NCI-H2029 (cell line): ENCODE measurements at regions not wholly inside any gene's neighbourhood (a gene's known extent, or its start where the extent isn't known, plus 50 kb on each side); places are given as distances from the start of the nearest gene placed in this dataset.

Experiments used
- DNase-seq: peaks from one replicate; lab custom pipeline; 2025; lab: John Stamatoyannopoulos, UW

- no peak for DNase-seq
Observed at GRCh38 chr7:67843001-67843565, 846.5 kb downstream of the TYW1 start.

DNA sequence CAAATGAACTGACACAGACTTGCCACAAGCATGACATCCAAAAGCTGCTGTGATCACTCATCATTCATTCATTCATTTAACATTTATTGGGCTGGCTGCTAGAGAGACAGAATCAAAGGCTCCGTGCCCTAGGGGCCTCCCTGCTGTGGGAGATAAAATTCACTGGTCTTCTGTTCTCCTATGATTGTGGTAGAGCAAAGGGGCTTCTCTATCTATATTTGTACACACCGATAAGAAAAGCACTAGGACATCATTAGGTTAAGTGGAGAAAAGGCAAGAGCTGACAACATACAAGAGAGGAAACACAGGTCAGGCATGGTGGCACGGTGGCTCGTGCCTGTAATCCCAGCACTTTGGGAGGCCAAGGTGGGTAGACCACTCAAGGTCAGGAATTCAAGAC is 847.0 kb downstream of the TYW1 start:
- no peak for DNase-seq

DNA sequence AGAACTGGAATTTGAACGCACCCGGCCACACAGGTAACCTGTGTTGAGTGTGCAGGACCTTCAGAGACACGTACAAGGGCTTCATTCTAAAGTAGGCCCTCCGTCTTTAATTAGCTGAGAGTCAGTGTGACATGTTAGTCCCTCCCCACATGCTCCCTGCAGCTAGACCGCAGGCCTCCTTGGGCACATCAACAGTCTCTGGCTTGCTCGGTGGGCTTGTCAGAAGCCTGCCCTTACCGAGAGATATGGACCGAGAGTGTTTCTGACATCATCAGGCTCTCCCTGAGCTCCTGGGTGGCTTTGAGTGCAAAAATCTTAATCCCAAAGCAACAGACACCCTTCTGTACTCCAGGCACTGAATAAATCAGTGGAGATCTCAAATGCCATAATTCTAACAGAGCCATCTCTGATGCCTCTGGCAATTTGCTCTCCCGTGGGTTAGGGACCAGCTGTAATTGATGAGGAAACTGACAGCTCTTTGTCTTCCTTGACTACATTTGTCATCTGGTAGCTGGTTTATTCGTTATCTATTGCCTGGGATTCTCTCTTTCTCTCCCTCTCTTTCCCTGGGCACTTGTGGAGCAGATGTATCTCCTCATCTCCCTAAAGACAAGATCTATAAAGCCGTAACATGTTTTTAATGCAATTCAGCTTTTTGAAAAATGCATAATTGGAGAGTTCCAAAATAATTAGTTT is 850.6 kb downstream of the TYW1 start:
- no peak for DNase-seq

DNA sequence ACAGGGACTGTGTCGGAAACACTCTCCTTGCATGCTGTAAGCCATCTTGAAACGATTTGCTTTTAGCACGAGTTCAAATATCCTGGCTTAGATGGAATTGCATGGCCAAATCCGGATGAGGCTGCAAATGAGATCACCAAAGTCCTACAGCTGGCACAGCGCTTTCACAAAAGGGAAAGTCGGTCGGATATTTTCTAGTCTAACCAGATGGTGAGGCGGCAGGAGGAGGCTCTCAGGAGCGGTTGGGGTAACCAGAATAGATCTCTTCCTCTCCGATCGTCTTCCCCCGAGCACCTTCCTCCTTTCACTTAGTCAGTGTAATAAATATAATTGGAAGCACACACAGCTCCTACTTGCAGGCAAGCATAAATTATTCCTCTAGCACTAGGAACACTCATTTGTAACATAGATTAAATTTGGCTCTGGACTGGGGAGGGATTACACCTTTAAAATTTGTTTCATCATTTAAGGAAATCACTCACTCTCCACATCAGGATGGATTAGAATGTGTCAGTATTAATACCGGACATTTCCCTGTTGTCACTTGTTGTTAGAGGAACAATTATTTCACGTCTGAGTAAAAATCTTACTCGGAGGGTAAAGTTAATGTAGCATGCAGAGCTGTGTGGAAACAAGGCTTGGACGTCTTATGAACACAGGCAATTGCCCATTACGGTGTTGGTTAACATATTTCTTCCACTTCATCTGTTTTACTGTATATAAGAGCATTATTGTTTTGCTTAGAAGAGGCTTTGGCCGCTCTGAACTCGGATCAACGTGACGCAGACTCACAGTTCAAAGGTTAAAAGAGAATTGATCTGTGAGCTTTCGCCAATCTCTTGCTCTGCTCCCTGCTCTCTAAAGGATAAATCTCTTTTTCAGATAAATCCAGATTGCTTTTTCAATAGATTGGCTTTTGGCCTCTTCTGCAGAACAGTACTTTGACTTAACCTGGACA is 857.9 kb downstream of the TYW1 start:
- no peak for DNase-seq

DNA sequence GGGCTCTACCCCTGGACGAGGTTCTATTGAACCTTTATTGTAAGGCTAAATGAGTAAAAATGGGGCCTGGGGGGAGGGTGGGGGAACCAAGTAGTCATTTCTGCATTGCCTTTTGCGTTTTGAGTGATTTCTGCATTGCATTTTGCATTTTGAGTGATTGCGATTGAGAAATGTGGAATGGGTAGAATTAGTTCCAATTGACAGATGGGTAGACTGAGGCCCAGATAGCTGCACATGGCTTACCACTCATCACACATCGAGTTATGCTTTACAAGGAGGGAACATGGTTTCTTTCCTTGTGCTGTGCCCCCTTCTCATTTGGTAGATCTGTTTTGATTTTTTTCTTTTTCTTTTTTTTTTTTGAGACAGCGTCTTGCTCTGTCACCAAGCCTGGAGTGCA is 858.7 kb downstream of the TYW1 start:
- no peak for DNase-seq

GRCh38 chr7:67856046-67856445 is 859.4 kb downstream of the TYW1 start:
- DNase-seq = no peak

- DNase-seq = no peak
Observed at GRCh38 chr7:67857698-67858097, 861.1 kb downstream of the TYW1 start.

GRCh38 chr7:67858931-67859330 is 862.3 kb downstream of the TYW1 start:
- no peak for DNase-seq

DNA sequence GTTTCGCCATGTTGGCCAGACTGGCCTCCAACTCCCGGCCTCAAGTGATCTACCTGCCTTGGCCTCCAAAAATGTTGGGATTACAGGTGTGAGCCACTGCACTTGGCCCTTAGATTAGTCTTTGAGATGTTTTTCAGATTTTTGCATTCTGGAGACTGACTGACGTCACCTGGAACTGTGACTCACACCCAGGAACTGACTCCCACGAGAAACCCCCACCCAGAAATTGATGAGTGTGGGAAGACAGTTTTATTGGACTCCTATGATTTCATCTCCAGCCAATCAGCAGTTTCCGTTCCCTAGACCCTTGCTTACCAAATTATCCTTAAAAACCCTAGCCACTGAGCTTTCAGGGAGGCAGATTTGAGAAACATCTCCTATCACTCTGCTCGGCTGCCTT is 867.3 kb downstream of the TYW1 start:
- no peak for DNase-seq

DNA sequence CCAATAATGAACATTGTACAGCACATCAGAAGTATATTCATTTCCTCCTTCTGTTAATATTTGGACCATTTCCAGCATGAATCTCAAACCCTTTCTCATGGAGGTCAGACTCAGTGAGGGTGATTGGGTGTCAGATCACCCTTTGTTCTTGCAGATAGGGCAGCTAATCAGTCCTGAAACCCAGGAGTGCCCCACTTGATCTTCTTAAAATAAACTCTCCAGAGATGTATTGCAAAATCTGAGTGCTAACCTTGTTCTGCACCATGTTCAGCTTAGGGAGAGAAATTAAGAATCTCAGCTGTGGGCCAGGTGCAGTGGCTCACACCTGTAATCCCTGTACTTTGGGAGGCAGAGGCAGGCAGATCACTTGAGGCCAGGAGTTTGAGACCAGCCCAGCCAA is 869.4 kb downstream of the TYW1 start:
- DNase-seq = no peak

- no peak for DNase-seq
Observed at GRCh38 chr7:67866812-67867211, 870.2 kb downstream of the TYW1 start.

DNA sequence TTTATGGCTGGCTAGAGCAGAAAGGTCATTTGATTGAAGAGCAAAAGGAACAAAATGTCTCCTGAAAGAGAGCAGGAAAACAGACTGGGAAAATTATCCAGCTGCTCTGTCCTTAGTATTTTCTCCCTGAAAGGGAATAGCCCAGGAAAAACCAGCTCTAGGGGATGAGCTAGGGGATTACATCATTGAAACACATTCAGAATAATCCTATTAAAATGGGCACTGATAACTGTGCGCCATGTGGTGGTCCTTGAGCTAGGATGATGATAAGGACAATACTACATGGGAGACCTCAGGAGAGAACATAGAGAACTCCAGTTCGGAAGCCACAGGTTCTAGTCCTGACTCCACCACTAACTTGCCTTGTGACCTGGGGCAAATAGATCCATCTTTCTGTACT is 873.8 kb downstream of the TYW1 start:
- DNase-seq = no peak

GRCh38 chr7:67875558-67875957 is 878.9 kb downstream of the TYW1 start:
- no peak for DNase-seq

DNA sequence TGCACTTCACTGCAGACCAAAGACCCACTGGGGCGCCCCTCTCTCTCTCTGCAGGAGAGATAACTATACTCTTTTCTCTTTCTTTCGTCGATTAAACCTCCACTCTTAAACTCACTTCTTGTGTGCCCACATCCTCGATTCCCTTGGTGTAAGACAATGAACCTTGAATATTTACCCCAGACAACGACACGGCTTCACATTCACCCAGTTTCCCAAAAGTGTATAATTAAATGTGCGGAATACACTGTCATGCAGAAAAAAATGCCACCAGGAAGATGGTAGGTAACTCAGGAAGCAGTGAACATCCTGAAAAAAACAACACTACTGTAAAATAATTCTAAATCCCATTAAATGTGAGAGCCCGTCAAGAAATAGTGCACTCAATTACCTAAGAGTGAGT is 882.2 kb downstream of the TYW1 start:
- DNase-seq = no peak

DNA sequence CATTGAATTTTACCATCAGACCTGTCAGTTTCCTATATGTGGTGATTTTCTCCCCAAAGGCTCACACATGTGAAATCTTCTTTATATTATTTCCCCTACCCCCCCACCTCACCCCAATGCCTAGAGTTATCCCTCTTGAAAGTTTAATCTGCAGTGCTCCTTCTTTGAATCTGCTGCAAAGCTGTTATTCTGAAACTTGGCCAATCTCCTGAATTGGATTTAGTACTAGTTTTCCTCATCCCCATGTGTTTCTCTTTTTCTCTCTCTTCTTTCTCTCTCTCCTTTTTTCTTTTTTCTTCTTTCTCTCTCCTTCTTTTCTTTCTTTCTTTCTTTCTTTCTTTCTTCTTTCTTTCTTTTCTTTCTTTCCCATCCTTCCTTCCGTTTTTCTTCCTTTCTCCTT is 886.2 kb downstream of the TYW1 start:
- DNase-seq = no peak

DNA sequence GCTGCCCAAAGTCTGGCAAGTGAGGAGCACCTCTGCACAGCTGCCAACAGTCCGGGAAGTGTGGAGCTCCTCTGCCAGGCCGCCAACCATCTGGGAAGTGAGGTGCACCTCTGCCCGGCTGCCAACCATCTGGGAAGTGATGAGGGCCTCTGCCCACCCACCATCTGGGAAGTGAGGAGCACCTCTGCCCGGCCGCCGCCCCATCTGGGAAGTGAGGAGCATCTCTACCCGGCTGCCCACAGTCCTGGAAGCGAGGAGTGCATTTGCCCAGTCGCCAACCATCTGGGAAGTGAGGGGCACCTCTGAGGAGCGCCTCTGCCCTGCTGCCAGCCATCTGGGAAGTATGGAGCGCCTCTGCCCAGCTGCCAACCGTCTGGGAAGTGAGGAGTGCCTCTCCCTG is 893.7 kb downstream of the TYW1 start:
- no peak for DNase-seq

DNA sequence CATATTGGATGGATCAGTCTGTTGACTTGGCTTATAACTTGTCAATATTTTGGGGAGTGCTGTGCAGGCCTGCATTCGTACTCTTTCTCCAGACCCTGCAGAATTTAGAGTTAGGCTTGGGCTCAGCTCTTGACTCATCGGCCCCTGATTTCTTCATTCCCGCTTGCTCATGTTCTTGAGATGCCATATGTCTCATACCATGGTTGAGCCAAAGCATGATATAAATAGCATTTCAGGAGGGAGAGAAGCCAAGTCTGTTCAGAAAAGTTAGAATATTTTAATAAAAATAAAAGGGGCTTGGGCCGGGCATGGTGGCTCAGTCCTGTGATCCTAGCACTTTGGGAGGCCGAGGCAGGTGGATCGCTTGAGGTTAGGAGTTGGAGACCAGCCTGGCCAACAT is 898.1 kb downstream of the TYW1 start:
- DNase-seq = no peak

DNA sequence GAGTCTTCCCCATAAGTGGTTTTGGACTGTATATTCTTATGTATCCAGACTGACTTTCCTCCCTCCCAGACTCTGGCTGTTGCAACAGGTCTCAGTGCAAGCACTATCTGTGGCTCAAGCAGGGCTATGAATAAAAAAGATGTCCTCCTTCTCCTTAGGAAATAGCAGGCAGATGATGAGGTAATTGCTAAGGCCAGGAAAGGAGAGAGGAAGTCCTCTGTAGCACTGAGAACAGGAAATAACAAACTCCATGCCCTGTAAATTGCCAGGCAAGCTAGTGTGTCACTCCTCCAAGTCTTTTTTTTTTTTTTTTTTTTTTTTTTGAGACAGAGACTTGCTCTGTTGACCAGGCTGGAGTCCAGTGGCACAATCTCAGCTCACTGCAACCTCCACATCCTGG is 900.1 kb downstream of the TYW1 start:
- DNase-seq = no peak

DNA sequence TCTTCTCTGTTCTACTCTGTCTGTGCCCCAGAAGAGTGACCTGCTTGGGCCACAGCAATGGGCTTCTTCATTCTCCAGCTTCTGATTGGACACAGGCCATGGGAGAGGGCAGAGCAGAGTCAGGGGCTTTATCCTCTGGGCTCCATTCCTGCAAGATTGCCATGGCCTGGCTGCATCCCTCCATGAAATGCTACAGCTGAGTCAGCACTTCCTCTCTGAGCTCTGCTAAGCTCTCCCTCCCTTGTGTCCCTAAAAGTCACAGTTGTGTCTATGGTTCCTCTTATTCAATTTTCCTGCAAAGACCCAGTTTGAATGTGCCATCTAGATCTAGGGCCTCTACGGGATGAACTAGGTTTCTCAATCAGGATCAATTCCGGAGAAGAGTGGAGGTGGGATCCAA is 903.8 kb downstream of the TYW1 start:
- no peak for DNase-seq

- DNase-seq = no peak
Observed at GRCh38 chr7:67901808-67902480, 905.3 kb downstream of the TYW1 start.

- no peak for DNase-seq
Observed at GRCh38 chr7:67907792-67908191, 911.2 kb downstream of the TYW1 start.

- no peak for DNase-seq
Observed at GRCh38 chr7:67912437-67912836, 915.8 kb downstream of the TYW1 start.

- DNase-seq = no peak
Observed at GRCh38 chr7:67913604-67914003, 917.0 kb downstream of the TYW1 start.
